ENCODE measurements at regions not wholly inside any gene's neighbourhood (a gene's known extent, or its start where the extent isn't known, plus 50 kb on each side); places are given as distances from the start of the nearest gene placed in this dataset.

DNA sequence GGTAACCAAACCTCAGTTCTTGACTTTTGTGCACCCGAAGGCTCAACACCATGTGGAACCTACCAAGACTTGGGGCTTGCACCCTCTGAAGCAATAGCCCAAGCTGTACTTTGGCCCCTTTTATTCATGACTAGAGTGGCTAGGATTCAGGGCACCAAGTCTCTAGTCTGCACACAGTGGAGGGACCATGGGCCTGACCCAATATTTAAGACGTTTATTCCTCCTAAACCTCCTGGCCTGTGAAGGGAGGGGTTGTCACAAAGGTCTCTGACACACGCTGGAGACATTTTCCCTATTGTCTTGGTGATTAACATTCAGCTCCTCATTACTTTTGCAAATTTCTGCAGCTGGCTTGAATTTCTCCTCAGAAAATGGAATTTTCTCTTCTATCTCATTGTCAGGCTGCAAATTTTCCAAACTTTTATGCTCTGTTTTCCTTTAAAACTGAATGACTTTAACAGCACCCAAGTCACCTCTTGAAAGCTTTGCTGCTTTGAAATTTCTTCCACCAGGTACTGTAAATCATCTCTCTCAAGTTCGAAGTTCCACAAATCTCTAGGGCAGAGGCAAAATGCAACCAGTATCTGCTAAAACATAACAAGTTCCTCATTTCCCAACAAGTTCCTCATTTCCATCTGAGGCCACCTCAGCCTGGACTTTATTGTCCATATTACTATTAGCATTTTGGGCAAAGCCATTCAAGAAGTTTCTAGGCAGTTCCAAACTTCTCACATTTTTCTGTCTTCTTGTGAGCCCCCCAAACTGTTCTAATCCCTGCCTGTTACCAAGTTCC lies 481.4 kb upstream of the BTBD3 start:
- TF ChIP-seq, protein P1, sequence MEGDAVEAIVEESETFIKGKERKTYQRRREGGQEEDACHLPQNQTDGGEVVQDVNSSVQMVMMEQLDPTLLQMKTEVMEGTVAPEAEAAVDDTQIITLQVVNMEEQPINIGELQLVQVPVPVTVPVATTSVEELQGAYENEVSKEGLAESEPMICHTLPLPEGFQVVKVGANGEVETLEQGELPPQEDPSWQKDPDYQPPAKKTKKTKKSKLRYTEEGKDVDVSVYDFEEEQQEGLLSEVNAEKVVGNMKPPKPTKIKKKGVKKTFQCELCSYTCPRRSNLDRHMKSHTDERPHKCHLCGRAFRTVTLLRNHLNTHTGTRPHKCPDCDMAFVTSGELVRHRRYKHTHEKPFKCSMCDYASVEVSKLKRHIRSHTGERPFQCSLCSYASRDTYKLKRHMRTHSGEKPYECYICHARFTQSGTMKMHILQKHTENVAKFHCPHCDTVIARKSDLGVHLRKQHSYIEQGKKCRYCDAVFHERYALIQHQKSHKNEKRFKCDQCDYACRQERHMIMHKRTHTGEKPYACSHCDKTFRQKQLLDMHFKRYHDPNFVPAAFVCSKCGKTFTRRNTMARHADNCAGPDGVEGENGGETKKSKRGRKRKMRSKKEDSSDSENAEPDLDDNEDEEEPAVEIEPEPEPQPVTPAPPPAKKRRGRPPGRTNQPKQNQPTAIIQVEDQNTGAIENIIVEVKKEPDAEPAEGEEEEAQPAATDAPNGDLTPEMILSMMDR (IDR thresholded peaks at IDR 0.05; ENCODE audit: low read length): no peak
- TF ChIP-seq EZH2 (optimal IDR thresholded peaks at IDR 0.05; ENCODE audit: low read depth, low read length): no peak
